K562 (cell line): ENCODE measurements at regions not wholly inside any gene's neighbourhood (a gene's known extent, or its start where the extent isn't known, plus 50 kb on each side); places are given as distances from the start of the nearest gene placed in this dataset.

ENCODE experiments used
- ATAC-seq: fragments of 200-7000 bp; cut with Tn5 transposase; 3 replicates; pipeline ENCODE4 v1.9.1; 2020; ENCODE audit warnings: moderate library complexity
- BruUV-seq: library from RNA; stranded (reverse); fragments of 400-500 nt; replicated peaks from 2 replicates; lab custom pipeline; 2021; lab: Mats Ljungman, UMichigan
- CTCF ChIA-PET: fragments of 300-600 bp; formaldehyde crosslinking; extraction: SDS; loops from one replicate; lab custom pipeline; 2021; ENCODE audit warnings: low intra/inter-chr PET ratio; lab: Yijun Ruan, JAX
- POLR2A ChIA-PET: fragments of 300-600, 350-650 bp; sonication (Branson Sonifier 250); formaldehyde crosslinking; extraction: SDS; loops from one replicate; lab custom pipeline; 2021; ENCODE audit warnings: antibody characterized with exemption, inconsistent platforms; lab: Yijun Ruan, JAX
- DNase-seq, 4 experiments: peaks; one replicate each; pipeline versions ENCODE4 v3.0.0 to v3.0.0-alpha.2; 2011 to 2018; ENCODE audit warnings: low spot score in 3 of 4, mixed read lengths in 3 of 4; ENCODE audit errors: extremely low read depth in 1 of 4
- FAIRE-seq: peaks from 2 replicates; lab custom pipeline; 2011; peaks lifted over from hg19 to GRCh38; lab: Jason Lieb, UNC
- H2AFZ ChIP-seq: 2 replicates; pipeline ENCODE4 v1.6.0; 2011; ENCODE audit warnings: low read depth, low read length, control low read depth, inconsistent platforms
- H3K27ac ChIP-seq: fragments of 200-600 bp; 3 replicates; pipeline ENCODE4 v1.8.0; 2011; ENCODE audit warnings: low read depth, mild to moderate bottlenecking, control low read depth, inconsistent platforms, low read length, moderate library complexity, mixed read lengths; ENCODE audit errors: extremely low read depth
- H3K27me3 ChIP-seq, 2 experiments: fragments of 300-600 bp in 1 of 2; 2 replicates in 1 of 2; 3 replicates in 1 of 2; pipeline versions ENCODE4 v1.6.0 to v1.8.0; 2011; ENCODE audit warnings: inconsistent platforms in 2 of 2, low read length in 2 of 2, mild to moderate bottlenecking in 1 of 2, mixed read lengths in 1 of 2, moderate library complexity in 1 of 2; ENCODE audit not compliant: control insufficient read depth in 2 of 2, insufficient read depth in 2 of 2
- H3K36me3 ChIP-seq: fragments of 300-600 bp; 3 replicates; pipeline ENCODE4 v1.8.0; 2011; ENCODE audit warnings: mild to moderate bottlenecking, low read length, inconsistent platforms; ENCODE audit not compliant: control insufficient read depth, insufficient read depth
- H3K4me1 ChIP-seq, 2 experiments: fragments of 200-600 bp in 1 of 2; replicated peaks in 1 of 2; 2 replicates in 1 of 2; 3 replicates in 1 of 2; pipeline versions ENCODE4 v1.5.1 to v1.8.0; 2011; ENCODE audit warnings: inconsistent platforms in 2 of 2, low read length in 2 of 2, mild to moderate bottlenecking in 1 of 2, mixed read lengths in 1 of 2, moderate library complexity in 1 of 2; ENCODE audit not compliant: control insufficient read depth in 2 of 2, insufficient read depth in 2 of 2
- H3K4me2 ChIP-seq: 2 replicates; pipeline ENCODE4 v1.6.1; 2011; ENCODE audit warnings: low read length, control low read depth, inconsistent platforms, mixed read lengths; ENCODE audit not compliant: insufficient read depth
- H3K4me3 ChIP-seq: fragments of 200-600 bp; sonication (generic), shearing (Covaris generic); 2 replicates; pipeline ENCODE4 v1.5.1; 2016; ENCODE audit warnings: control low read depth, inconsistent platforms
- H3K79me2 ChIP-seq: fragments of 200-600 bp; 3 replicates; pipeline ENCODE4 v1.8.0; 2011; ENCODE audit warnings: low read length, inconsistent platforms; ENCODE audit not compliant: control insufficient read depth, insufficient read depth
- H3K9ac ChIP-seq, 2 experiments: 2 replicates each; pipeline versions ENCODE4 v1.6.0 to v1.6.1; 2011; ENCODE audit warnings: low read depth in 2 of 2, low read length in 2 of 2, control low read depth in 1 of 2, inconsistent platforms in 1 of 2, mild to moderate bottlenecking in 1 of 2, mixed read lengths in 1 of 2; ENCODE audit not compliant: insufficient read depth in 1 of 2
- H3K9me1 ChIP-seq: one replicate; pipeline ENCODE4 v1.6.0; 2011; ENCODE audit warnings: inconsistent platforms, mild to moderate bottlenecking, low read length, moderate library complexity; ENCODE audit not compliant: control insufficient read depth, insufficient read depth
- H3K9me3 ChIP-seq: replicated peaks from 2 replicates; pipeline ENCODE4 v1.5.1; 2011; ENCODE audit warnings: low read depth, low read length, inconsistent platforms; ENCODE audit not compliant: control insufficient read depth, insufficient read depth
- H4K20me1 ChIP-seq: replicated peaks from 2 replicates; pipeline ENCODE4 v1.6.1; 2011; ENCODE audit warnings: low read length, inconsistent platforms, mixed read lengths; ENCODE audit not compliant: control insufficient read depth, insufficient read depth
- BRCA1 ChIP-seq, 2 experiments: fragments of 450-650 bp in 1 of 2; sonication (generic) in 1 of 2; formaldehyde crosslinking in 1 of 2; IDR thresholded peaks; 2 replicates each; pipeline versions ENCODE4 v1.5.0 to v1.6.1; 2017 to 2020; ENCODE audit warnings: mild to moderate bottlenecking in 1 of 2, missing genetic modification reagents in 1 of 2
- CHD2 ChIP-seq: IDR thresholded peaks from 2 replicates; pipeline ENCODE4 v1.6.1; 2011; ENCODE audit warnings: low read depth, low read length
- CREB1 ChIP-seq, 2 experiments: sonication (generic) in 1 of 2; formaldehyde crosslinking in 1 of 2; IDR thresholded peaks; 2 replicates each; pipeline versions ENCODE4 v1.6.1 to v1.8.0; 2012 to 2022; ENCODE audit warnings: inconsistent platforms in 1 of 2, mild to moderate bottlenecking in 1 of 2, missing genetic modification reagents in 1 of 2, moderate library complexity in 1 of 2
- HNRNPUL1 ChIP-seq: fragments of 200-400 bp; formaldehyde crosslinking; IDR thresholded peaks from 2 replicates; pipeline ENCODE4 v1.6.1; 2017; ENCODE audit warnings: low read length
- MTA3 ChIP-seq: fragments of 450-650 bp; formaldehyde crosslinking; IDR thresholded peaks from 2 replicates; pipeline ENCODE4 v1.6.1; 2017; ENCODE audit warnings: mild to moderate bottlenecking, borderline replicate concordance
- MTF1 ChIP-seq: fragments of 250-450 bp; sonication (Bioruptor Pico); IDR thresholded peaks from 2 replicates; pipeline ENCODE4 v1.9.0; 2021; ENCODE audit warnings: moderate library complexity, mild to moderate bottlenecking, inconsistent platforms, borderline replicate concordance
- PTTG1 ChIP-seq: fragments of 450-650 bp; IDR thresholded peaks from 2 replicates; pipeline ENCODE4 v1.6.1; 2016; ENCODE audit warnings: low read depth, mild to moderate bottlenecking, missing genetic modification characterization, missing compliant biosample characterization
- RFX5 ChIP-seq: IDR thresholded peaks from 2 replicates; pipeline ENCODE4 v1.6.1; 2011; ENCODE audit warnings: low read depth, mild to moderate bottlenecking, improper control_type of control experiment, low read length
- STAT6 ChIP-seq: sonication (generic); formaldehyde crosslinking; IDR thresholded peaks from 2 replicates; pipeline ENCODE4 v1.8.1; 2023; ENCODE audit warnings: mild to moderate bottlenecking, missing genetic modification reagents
- XRCC4 ChIP-seq: IDR thresholded peaks from one replicate; pipeline ENCODE4 v1.6.1; 2011; ENCODE audit not compliant: insufficient read depth, insufficient read length; ENCODE audit errors: extremely low read depth
- ZNF133 ChIP-seq: fragments of 250-450 bp; sonication (Bioruptor Pico); IDR thresholded peaks from 2 replicates; pipeline ENCODE4 v1.4.0; 2020; ENCODE audit warnings: mild to moderate bottlenecking
- ZNF134 ChIP-seq: fragments of 250-450 bp; sonication (Bioruptor Pico); conservative IDR thresholded peaks from 2 replicates; pipeline ENCODE4 v1.4.0; 2020
- ZNF224 ChIP-seq: sonication (generic); formaldehyde crosslinking; IDR thresholded peaks from 2 replicates; pipeline ENCODE4 v1.8.0; 2022; ENCODE audit warnings: mild to moderate bottlenecking, missing genetic modification reagents
- ZNF830 ChIP-seq: fragments of 250-450 bp; sonication (Bioruptor Pico); IDR thresholded peaks from 2 replicates; pipeline ENCODE4 v1.5.0; 2021; ENCODE audit warnings: mild to moderate bottlenecking
- WGBS: fragments of 100-300 bp; shearing (Covaris generic); methylation state at CpG from one replicate; pipeline ENCODE4 v1.1.6; 2016; ENCODE audit warnings: low coverage, mixed read lengths; ENCODE audit not compliant: insufficient coverage; ENCODE audit errors: missing lambda C conversion rate; 5-methylcytosine and 5-hydroxymethylcytosine counted together
- in situ Hi-C: fragments of 300-500 bp; cut with MboI; formaldehyde crosslinking; loops from 4 replicates; pipeline ENCODE4 v1.15.0; 2018; ENCODE audit warnings: inconsistent platforms, mixed read lengths
- intact Hi-C: fragments of 100-400 bp; cut with micrococcal nuclease; formaldehyde crosslinking; loops from 2 replicates; pipeline ENCODE4 v1.14.2; 2022
- TF ChIP-seq, protein P1 (sequence below): fragments of 250-450 bp; sonication (Bioruptor Pico); IDR thresholded peaks from 2 replicates; pipeline ENCODE4 v1.5.0; 2021
- TF ChIP-seq, protein P2 (sequence below): fragments of 450-650 bp; formaldehyde crosslinking; IDR thresholded peaks from 2 replicates; pipeline ENCODE4 v1.4.0; 2022; ENCODE audit warnings: missing genetic modification characterization

DNA sequence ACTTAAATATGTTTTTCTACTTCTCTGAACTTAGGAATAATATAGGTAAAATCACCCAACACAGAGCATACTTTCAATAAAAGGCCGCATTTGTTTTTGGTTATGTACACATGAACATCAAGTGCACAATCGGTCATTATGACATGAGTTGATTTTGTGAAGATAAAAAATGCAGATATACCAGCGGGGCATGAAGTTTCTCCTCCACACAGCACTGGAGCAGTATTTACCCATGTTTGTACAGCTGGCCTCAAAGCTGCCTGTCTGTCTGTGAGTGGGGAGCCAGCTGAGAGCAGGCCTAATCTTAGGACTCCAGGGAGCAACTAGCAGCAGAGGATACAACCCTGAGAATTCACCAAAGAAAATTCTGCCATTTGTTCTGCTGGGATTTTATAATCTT is 206.5 kb downstream of the TPBG start (continued):
- no peak for TF ChIP-seq ZNF134
- no peak for TF ChIP-seq ZNF133 (CRISPR knock-in tag)
- TF ChIP-seq, protein P1, sequence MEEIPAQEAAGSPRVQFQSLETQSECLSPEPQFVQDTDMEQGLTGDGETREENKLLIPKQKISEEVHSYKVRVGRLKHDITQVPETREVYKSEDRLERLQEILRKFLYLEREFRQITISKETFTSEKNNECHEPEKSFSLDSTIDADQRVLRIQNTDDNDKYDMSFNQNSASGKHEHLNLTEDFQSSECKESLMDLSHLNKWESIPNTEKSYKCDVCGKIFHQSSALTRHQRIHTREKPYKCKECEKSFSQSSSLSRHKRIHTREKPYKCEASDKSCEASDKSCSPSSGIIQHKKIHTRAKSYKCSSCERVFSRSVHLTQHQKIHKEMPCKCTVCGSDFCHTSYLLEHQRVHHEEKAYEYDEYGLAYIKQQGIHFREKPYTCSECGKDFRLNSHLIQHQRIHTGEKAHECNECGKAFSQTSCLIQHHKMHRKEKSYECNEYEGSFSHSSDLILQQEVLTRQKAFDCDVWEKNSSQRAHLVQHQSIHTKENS (CRISPR knock-in tag): no peak
- TF ChIP-seq CHD2: no peak

GRCh38 chr6:82571455-82571854 is 207.8 kb downstream of the TPBG start:
- no peak overlapping the region for H3K9ac ChIP-seq
- intact Hi-C loops (no loop called here), in situ Hi-C loops (no loop called here)
- DNase-seq (no peak), FAIRE-seq (no peak), ATAC-seq (no peak)
- no peaks in the 10 kb centered on the region; the same call in 1 of the 2 replicates for H4K20me1 ChIP-seq
- H3K9me3 ChIP-seq: no peaks in the 10 kb centered on the region
- no peaks in the 10 kb centered on the region for H3K36me3 ChIP-seq
- H3K27ac ChIP-seq: no peak overlapping the region
- H3K9me1 ChIP-seq: no peaks in the 10 kb centered on the region
- WGBS: 0% methylated on average over 2 of the region's 2 CpGs
- POLR2A ChIA-PET: no interaction called here
- no peaks in the 10 kb centered on the region; a peak in 1 of 5 replicates for H3K27me3 ChIP-seq
- H3K4me3 ChIP-seq: no peak overlapping the region
- no peaks in the 10 kb centered on the region for H3K4me1 ChIP-seq
- no peak overlapping the region for H2AFZ ChIP-seq
- CTCF ChIA-PET: no interaction called here
- H3K79me2 ChIP-seq: no peaks in the 10 kb centered on the region
- BruUV-seq: no TSS peak
- no peak overlapping the region for H3K4me2 ChIP-seq
- TF ChIP-seq STAT6: no peak
- no peak for TF ChIP-seq CREB1 (IDR thresholded peaks at IDR 0.05)
- TF ChIP-seq CREB1 (CRISPR knock-in tag; IDR thresholded peaks at IDR 0.05): no peak
- no peak for TF ChIP-seq BRCA1 (IDR thresholded peaks at IDR 0.05)
- no peak for TF ChIP-seq BRCA1 (CRISPR knock-in tag; IDR thresholded peaks at IDR 0.05)
- TF ChIP-seq ZNF830 (CRISPR knock-in tag): no peak
- TF ChIP-seq HNRNPUL1: no peak
- TF ChIP-seq, protein P2, sequence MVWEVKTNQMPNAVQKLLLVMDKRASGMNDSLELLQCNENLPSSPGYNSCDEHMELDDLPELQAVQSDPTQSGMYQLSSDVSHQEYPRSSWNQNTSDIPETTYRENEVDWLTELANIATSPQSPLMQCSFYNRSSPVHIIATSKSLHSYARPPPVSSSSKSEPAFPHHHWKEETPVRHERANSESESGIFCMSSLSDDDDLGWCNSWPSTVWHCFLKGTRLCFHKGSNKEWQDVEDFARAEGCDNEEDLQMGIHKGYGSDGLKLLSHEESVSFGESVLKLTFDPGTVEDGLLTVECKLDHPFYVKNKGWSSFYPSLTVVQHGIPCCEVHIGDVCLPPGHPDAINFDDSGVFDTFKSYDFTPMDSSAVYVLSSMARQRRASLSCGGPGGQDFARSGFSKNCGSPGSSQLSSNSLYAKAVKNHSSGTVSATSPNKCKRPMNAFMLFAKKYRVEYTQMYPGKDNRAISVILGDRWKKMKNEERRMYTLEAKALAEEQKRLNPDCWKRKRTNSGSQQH (CRISPR knock-in tag): no peak
- TF ChIP-seq XRCC4: no peak
- no peak for TF ChIP-seq MTA3
- no peak for TF ChIP-seq ZNF224 (CRISPR knock-in tag)
- no peak for TF ChIP-seq PTTG1 (tag)
- no peak for TF ChIP-seq MTF1 (CRISPR knock-in tag)
- TF ChIP-seq RFX5: no peak
